T-cell (primary cell): ENCODE measurements at regions not wholly inside any gene's neighbourhood (a gene's known extent, or its start where the extent isn't known, plus 50 kb on each side); places are given as distances from the start of the nearest gene placed in this dataset.

Experiments
- ATAC-seq, 4 experiments: fragments of 200-7000 bp in 3 of 4; fragments of 150-1000 bp in 1 of 4; cut with Tn5 transposase; replicated peaks in 1 of 4; 1 replicate in 3 of 4; 2 replicates in 1 of 4; pipeline ENCODE4 v1.10.0; 2021; ENCODE audit warnings: moderate library complexity in 3 of 4, mild to moderate bottlenecking in 2 of 4, moderate number of reproducible peaks in 1 of 4
- CTCF ChIA-PET, 2 donors: fragments of 300-600 bp; sonication (Branson Sonifier 250); formaldehyde crosslinking; loops; one replicate each; lab custom pipeline; 2022; ENCODE audit warnings: antibody characterized with exemption in 2 of 2; lab: Charles Lee
- POLR2A ChIA-PET, 2 donors: fragments of 300-600 bp; sonication (Branson Sonifier 250); formaldehyde crosslinking; loops; one replicate each; lab custom pipeline; 2022; ENCODE audit warnings: antibody characterized with exemption in 2 of 2; lab: Charles Lee
- DNase-seq, 35 experiments: peaks; one replicate each; pipeline versions ENCODE4 v3.0.0 to v3.0.0-alpha.2; 2013 to 2023
- H3K27ac ChIP-seq: one replicate; pipeline ENCODE4 v1.5.1; 2013; ENCODE audit warnings: low read length
- H3K27me3 ChIP-seq, 2 experiments: replicated peaks in 1 of 2; 1 replicate in 1 of 2; 2 replicates in 1 of 2; pipeline versions ENCODE4 v1.6.1 to v1.7.0; 2013; ENCODE audit warnings: low read length in 1 of 2, mixed read lengths in 1 of 2; ENCODE audit not compliant: control insufficient read depth in 2 of 2, insufficient read depth in 2 of 2; ENCODE audit errors: extremely low read depth in 1 of 2
- H3K36me3 ChIP-seq, 2 donors: 1 replicate in 1 of 2; 2 replicates in 1 of 2; pipeline versions ENCODE4 v1.6.1 to v1.7.0; 2013; ENCODE audit warnings: low read length in 1 of 2; ENCODE audit not compliant: control insufficient read depth in 2 of 2, insufficient read depth in 1 of 2; ENCODE audit errors: extremely low read depth in 1 of 2
- H3K4me1 ChIP-seq, 2 experiments: 1 replicate in 1 of 2; 2 replicates in 1 of 2; pipeline versions ENCODE4 v1.6.1 to v1.7.0; 2013; ENCODE audit warnings: low read length in 2 of 2, mixed read lengths in 1 of 2; ENCODE audit not compliant: insufficient read depth in 2 of 2, control insufficient read depth in 1 of 2; ENCODE audit errors: extremely low read depth in 1 of 2
- H3K4me3 ChIP-seq, 2 donors: 1 replicate in 1 of 2; 2 replicates in 1 of 2; pipeline versions ENCODE4 v1.5.1 to v1.7.0; 2013; ENCODE audit warnings: mild to moderate bottlenecking in 2 of 2, low read length in 1 of 2, moderate library complexity in 1 of 2; ENCODE audit not compliant: control insufficient read depth in 1 of 2; ENCODE audit errors: extremely low read depth in 1 of 2
- H3K9me3 ChIP-seq: 2 replicates; pipeline ENCODE4 v1.7.0; 2013
- H3K27ac Mint-ChIP-seq, 2 donors: one replicate each; pipeline ENCODE4 v1.8.0; 2020 to 2021; ENCODE audit warnings: mild to moderate bottlenecking in 2 of 2, mixed read lengths in 2 of 2
- H3K27me3 Mint-ChIP-seq, 2 donors: one replicate each; pipeline ENCODE4 v1.8.0; 2021 to 2022; ENCODE audit warnings: mixed read lengths in 2 of 2
- H3K36me3 Mint-ChIP-seq: one replicate; pipeline ENCODE4 v1.8.0; 2021; ENCODE audit warnings: mixed read lengths
- H3K4me1 Mint-ChIP-seq, 3 donors: one replicate each; pipeline ENCODE4 v1.8.0; 2020 to 2022; ENCODE audit warnings: mixed read lengths in 3 of 3, mild to moderate bottlenecking in 1 of 3
- H3K4me3 Mint-ChIP-seq, 3 donors: one replicate each; pipeline ENCODE4 v1.8.0; 2020 to 2022; ENCODE audit warnings: mild to moderate bottlenecking in 3 of 3, mixed read lengths in 3 of 3, moderate library complexity in 3 of 3
- H3K9me3 Mint-ChIP-seq, 3 donors: one replicate each; pipeline ENCODE4 v1.8.0; 2020 to 2022; ENCODE audit warnings: mixed read lengths in 3 of 3
- WGBS: methylation state at CpG from one replicate; pipeline ENCODE4 v1.1.5; 2013; ENCODE audit warnings: missing lambda C conversion rate; ENCODE audit not compliant: insufficient coverage; 5-methylcytosine and 5-hydroxymethylcytosine counted together

GRCh38 chr1:224864006-224864405, 65.5 kb upstream of the DNAH14 start:
- DNase-seq (no peak), ATAC-seq (no peak)
- H3K27ac Mint-ChIP-seq: no peak overlapping the region
- peaks cover 14 to 20% of the 10 kb centered on the region in 2 donors for H3K27me3 Mint-ChIP-seq
- Histone ChIP-seq H3K4me3 (no peak overlapping the region), H3K36me3 (no peaks in the 10 kb centered on the region), H3K27ac (no peak overlapping the region), H3K9me3 (no peaks in the 10 kb centered on the region), H3K27me3 (peaks cover 0 to 8% of the 10 kb centered on the region in 2 experiments), H3K4me1 (no peaks in the 10 kb centered on the region)
- POLR2A ChIA-PET: no interaction called here
- H3K9me3 Mint-ChIP-seq: peaks cover 0 to 10% (median 5%) of the 10 kb centered on the region in 3 donors
- CTCF ChIA-PET: no interaction called here
- H3K36me3 Mint-ChIP-seq: no peaks in the 10 kb centered on the region
- no peaks in the 10 kb centered on the region for H3K4me1 Mint-ChIP-seq
- no peak overlapping the region for H3K4me3 Mint-ChIP-seq
- no CpG with 5 or more reads among the region's 2 CpGs for whole genome bisulfite sequencing

- ATAC-seq: no peak
- CTCF ChIA-PET: no interaction called here
- H3K4me3 ChIP-seq: no peak overlapping the region
- no peaks in the 10 kb centered on the region for H3K4me1 ChIP-seq
- no peaks in the 10 kb centered on the region for H3K36me3 Mint-ChIP-seq
- WGBS: no CpG with 5 or more reads among the region's 1 CpG
- H3K27ac ChIP-seq: no peak overlapping the region
- peaks cover 0 to 10% (median 5%) of the 10 kb centered on the region in 3 donors for H3K9me3 Mint-ChIP-seq
- DNase-seq: no peak
- no peak overlapping the region for H3K27ac Mint-ChIP-seq
- H3K4me3 Mint-ChIP-seq: no peak overlapping the region
- H3K9me3 ChIP-seq: no peaks in the 10 kb centered on the region
- H3K27me3 ChIP-seq: peaks cover 0 to 8% of the 10 kb centered on the region in 2 experiments
- no peaks in the 10 kb centered on the region for H3K4me1 Mint-ChIP-seq
- no peaks in the 10 kb centered on the region for H3K36me3 ChIP-seq
- peaks cover 14 to 17% of the 10 kb centered on the region in 2 donors for H3K27me3 Mint-ChIP-seq
- POLR2A ChIA-PET: no interaction called here
Measured at GRCh38 chr1:224865510-224865909, 64.0 kb upstream of the DNAH14 start.

- Mint-ChIP-seq H3K9me3 (peaks cover 0 to 10% (median 5%) of the 10 kb centered on the region in 3 donors), H3K36me3 (no peaks in the 10 kb centered on the region), H3K27ac (no peak overlapping the region), H3K4me1 (no peaks in the 10 kb centered on the region), H3K27me3 (peaks cover 11 to 17% of the 10 kb centered on the region in 2 donors), H3K4me3 (no peak overlapping the region)
- Histone ChIP-seq H3K4me3 (no peak overlapping the region), H3K36me3 (no peaks in the 10 kb centered on the region), H3K4me1 (no peaks in the 10 kb centered on the region), H3K27me3 (peaks cover 0 to 8% of the 10 kb centered on the region in 2 experiments), H3K9me3 (no peaks in the 10 kb centered on the region), H3K27ac (no peak overlapping the region)
- CTCF ChIA-PET: interaction anchor here in 1 of 2 donors (0.5 kb wide), 1 partner anchor 16 kb away, joined by 5 read pairs; no protein-coding TSS in a partner anchor
- ATAC-seq (no peak), DNase-seq (no peak)
- POLR2A ChIA-PET: no interaction called here
Measured at GRCh38 chr1:224866940-224867339, 62.5 kb upstream of the DNAH14 start.

GRCh38 chr1:224867715-224868114, 61.8 kb upstream of the DNAH14 start:
- Mint-ChIP-seq H3K9me3 (peaks cover 0 to 10% (median 5%) of the 10 kb centered on the region in 3 donors), H3K27me3 (peaks cover 9 to 16% of the 10 kb centered on the region in 2 donors), H3K27ac (no peak overlapping the region), H3K4me3 (no peak overlapping the region), H3K4me1 (no peaks in the 10 kb centered on the region), H3K36me3 (no peaks in the 10 kb centered on the region)
- CTCF ChIA-PET: no interaction called here
- Histone ChIP-seq H3K4me3 (no peak overlapping the region), H3K27me3 (peaks cover 0 to 8% of the 10 kb centered on the region in 2 experiments), H3K36me3 (no peaks in the 10 kb centered on the region), H3K27ac (no peak overlapping the region), H3K4me1 (no peaks in the 10 kb centered on the region), H3K9me3 (no peaks in the 10 kb centered on the region)
- POLR2A ChIA-PET: no interaction called here
- DNase-seq (no peak), ATAC-seq (no peak)

- DNase-seq: no peak
- Histone ChIP-seq H3K4me1 (no peaks in the 10 kb centered on the region), H3K27me3 (peaks cover 0 to 7% of the 10 kb centered on the region in 2 experiments), H3K4me3 (no peak overlapping the region), H3K27ac (no peak overlapping the region), H3K9me3 (no peaks in the 10 kb centered on the region), H3K36me3 (no peaks in the 10 kb centered on the region)
- ChIA-PET CTCF (no interaction called here), POLR2A (no interaction called here)
- H3K4me3 Mint-ChIP-seq: no peak overlapping the region
- no peaks in the 10 kb centered on the region for H3K36me3 Mint-ChIP-seq
- H3K4me1 Mint-ChIP-seq: no peaks in the 10 kb centered on the region
- 70% methylated on average over 1 of the region's 4 CpGs for WGBS
- H3K27me3 Mint-ChIP-seq: peaks cover 12 to 13% of the 10 kb centered on the region in 2 donors
- no peak for ATAC-seq
- H3K27ac Mint-ChIP-seq: no peak overlapping the region
- no peaks in the 10 kb centered on the region for H3K9me3 Mint-ChIP-seq
Measured at GRCh38 chr1:224872832-224873433, 56.5 kb upstream of the DNAH14 start.

- Histone ChIP-seq H3K27me3 (peaks cover 0 to 12% of the 10 kb centered on the region in 2 experiments), H3K4me3 (no peak overlapping the region), H3K27ac (no peak overlapping the region), H3K9me3 (no peaks in the 10 kb centered on the region), H3K4me1 (no peaks in the 10 kb centered on the region), H3K36me3 (no peaks in the 10 kb centered on the region)
- DNase-seq: no peak
- whole genome bisulfite sequencing: 75% methylated on average over 2 of the region's 3 CpGs
- Mint-ChIP-seq H3K4me3 (no peak overlapping the region), H3K36me3 (no peaks in the 10 kb centered on the region), H3K27ac (no peak overlapping the region), H3K27me3 (peaks cover 17 to 19% of the 10 kb centered on the region in 2 donors), H3K9me3 (no peaks in the 10 kb centered on the region), H3K4me1 (no peaks in the 10 kb centered on the region)
- ATAC-seq: no peak
- POLR2A ChIA-PET: no interaction called here
- CTCF ChIA-PET: no interaction called here
Measured at GRCh38 chr1:224873434-224874369, 55.8 kb upstream of the DNAH14 start.
